HUES6 (cell line): ENCODE measurements at regions not wholly inside any gene's neighbourhood (a gene's known extent, or its start where the extent isn't known, plus 50 kb on each side); places are given as distances from the start of the nearest gene placed in this dataset.

ENCODE experiments used
- H3K27ac ChIP-seq: 2 replicates; pipeline ENCODE4 v1.7.0; 2013; ENCODE audit warnings: low read depth, mild to moderate bottlenecking, low read length, inconsistent platforms
- H3K27me3 ChIP-seq: 2 replicates; pipeline ENCODE4 v1.6.1; 2013; ENCODE audit warnings: low read length; ENCODE audit not compliant: control insufficient read depth, insufficient read depth
- H3K36me3 ChIP-seq: 2 replicates; pipeline ENCODE4 v1.6.1; 2013; ENCODE audit warnings: low read length; ENCODE audit not compliant: control insufficient read depth, insufficient read depth
- H3K4me1 ChIP-seq: 2 replicates; pipeline ENCODE4 v1.6.1; 2013; ENCODE audit warnings: low read length; ENCODE audit not compliant: control insufficient read depth, insufficient read depth
- H3K4me3 ChIP-seq: 2 replicates; pipeline ENCODE4 v1.5.1; 2013; ENCODE audit warnings: low read depth, low read length
- H3K9ac ChIP-seq: one replicate; pipeline ENCODE4 v1.6.1; 2013; ENCODE audit warnings: mild to moderate bottlenecking, low read length
- H3K9me3 ChIP-seq: 2 replicates; pipeline ENCODE4 v1.6.1; 2013; ENCODE audit warnings: low read depth, low read length; ENCODE audit not compliant: control insufficient read depth, insufficient read depth

- H3K27ac ChIP-seq, result no peak overlapping the region
- H3K27me3 ChIP-seq, result no peaks in the 10 kb centered on the region
- no peaks in the 10 kb centered on the region for H3K36me3 ChIP-seq
- H3K9me3 ChIP-seq, result peaks cover 17% of the 10 kb centered on the region
- peaks cover 9% of the 10 kb centered on the region; the same call in 1 of the 2 replicates for H3K4me1 ChIP-seq
- H3K9ac ChIP-seq, result no peak overlapping the region
- H3K4me3 ChIP-seq, result no peak overlapping the region
Observed at GRCh38 chr16:88312732-88313131, 70.0 kb upstream of the ZNF469 start.

- no peaks in the 10 kb centered on the region for H3K36me3 ChIP-seq
- H3K27me3 ChIP-seq, result no peaks in the 10 kb centered on the region
- no peak overlapping the region for H3K4me3 ChIP-seq
- peak overlapping the region; percentile 22 for H3K9ac ChIP-seq
- H3K9me3 ChIP-seq, result peaks cover 14% of the 10 kb centered on the region; the same call in 1 of the 2 replicates
- peaks cover 9% of the 10 kb centered on the region; the same call in 1 of the 2 replicates for H3K4me1 ChIP-seq
- no peak overlapping the region; the same call in 1 of the 2 replicates for H3K27ac ChIP-seq
Observed at GRCh38 chr16:88314991-88315542, 67.7 kb upstream of the ZNF469 start.

GRCh38 chr16:88315543-88316105, 67.1 kb upstream of the ZNF469 start:
- peak overlapping the region; percentile 22 for H3K9ac ChIP-seq

GRCh38 chr16:88316151-88316550, 66.6 kb upstream of the ZNF469 start:
- H3K27me3 ChIP-seq, result no peaks in the 10 kb centered on the region
- no peak overlapping the region for H3K9ac ChIP-seq
- H3K4me3 ChIP-seq, result no peak overlapping the region
- H3K36me3 ChIP-seq, result no peaks in the 10 kb centered on the region
- H3K9me3 ChIP-seq, result peaks cover 19% of the 10 kb centered on the region
- no peak overlapping the region for H3K27ac ChIP-seq
- H3K4me1 ChIP-seq, result peaks cover 9% of the 10 kb centered on the region; the same call in 1 of the 2 replicates

More at GRCh38 chr16:88315543-88316105, 67.1 kb upstream of the ZNF469 start:
- Histone ChIP-seq H3K27me3 (no peaks in the 10 kb centered on the region), H3K4me1 (peaks cover 9% of the 10 kb centered on the region; the same call in 1 of the 2 replicates), H3K4me3 (no peak overlapping the region), H3K36me3 (no peaks in the 10 kb centered on the region), H3K27ac (no peak overlapping the region; the same call in 1 of the 2 replicates), H3K9me3 (peaks cover 14% of the 10 kb centered on the region; the same call in 1 of the 2 replicates)

GRCh38 chr16:88316941-88317612, 65.7 kb upstream of the ZNF469 start:
- H3K9ac ChIP-seq, result no peak overlapping the region
- peaks cover 15% of the 10 kb centered on the region for H3K9me3 ChIP-seq
- no peaks in the 10 kb centered on the region for H3K36me3 ChIP-seq
- H3K4me1 ChIP-seq, result peaks cover 9% of the 10 kb centered on the region; the same call in 1 of the 2 replicates
- no peaks in the 10 kb centered on the region for H3K27me3 ChIP-seq
- no peak overlapping the region for H3K4me3 ChIP-seq
- no peak overlapping the region for H3K27ac ChIP-seq

- no peaks in the 10 kb centered on the region for H3K27me3 ChIP-seq
- no peaks in the 10 kb centered on the region for H3K36me3 ChIP-seq
- H3K9me3 ChIP-seq, result peaks cover 12% of the 10 kb centered on the region; the same call in 1 of the 2 replicates
- peaks cover 9% of the 10 kb centered on the region; the same call in 1 of the 2 replicates for H3K4me1 ChIP-seq
- no peak overlapping the region for H3K27ac ChIP-seq
- H3K4me3 ChIP-seq, result no peak overlapping the region
- H3K9ac ChIP-seq, result no peak overlapping the region
Observed at GRCh38 chr16:88317613-88317965, 65.2 kb upstream of the ZNF469 start.

GRCh38 chr16:88318051-88318450, 64.7 kb upstream of the ZNF469 start:
- Histone ChIP-seq H3K27me3 (no peaks in the 10 kb centered on the region), H3K9me3 (peaks cover 10% of the 10 kb centered on the region; the same call in 1 of the 2 replicates), H3K27ac (no peak overlapping the region), H3K36me3 (no peaks in the 10 kb centered on the region), H3K4me3 (no peak overlapping the region), H3K4me1 (peaks cover 9% of the 10 kb centered on the region; the same call in 1 of the 2 replicates), H3K9ac (no peak overlapping the region)

- Histone ChIP-seq H3K9me3 (peaks cover 10% of the 10 kb centered on the region; the same call in 1 of the 2 replicates), H3K9ac (no peak overlapping the region), H3K4me3 (no peak overlapping the region), H3K4me1 (peaks cover 9% of the 10 kb centered on the region; the same call in 1 of the 2 replicates), H3K27me3 (no peaks in the 10 kb centered on the region), H3K36me3 (no peaks in the 10 kb centered on the region), H3K27ac (no peak overlapping the region)
Observed at GRCh38 chr16:88318521-88318920, 64.2 kb upstream of the ZNF469 start.

GRCh38 chr16:88319116-88319965, 63.4 kb upstream of the ZNF469 start:
- Histone ChIP-seq H3K9ac (no peak overlapping the region), H3K4me3 (no peak overlapping the region), H3K27me3 (no peaks in the 10 kb centered on the region), H3K4me1 (peaks cover 9% of the 10 kb centered on the region; the same call in 1 of the 2 replicates), H3K9me3 (peaks cover 10% of the 10 kb centered on the region; the same call in 1 of the 2 replicates), H3K36me3 (no peaks in the 10 kb centered on the region), H3K27ac (no peak overlapping the region)

GRCh38 chr16:88320947-88321634, 61.7 kb upstream of the ZNF469 start:
- Histone ChIP-seq H3K27me3 (no peaks in the 10 kb centered on the region), H3K9me3 (peaks cover 10% of the 10 kb centered on the region; the same call in 1 of the 2 replicates), H3K27ac (no peak overlapping the region), H3K36me3 (no peaks in the 10 kb centered on the region), H3K4me1 (peaks cover under 1% of the 10 kb centered on the region; the same call in 1 of the 2 replicates), H3K4me3 (no peak overlapping the region), H3K9ac (no peak overlapping the region)
